Thyroid gland (tissue), 4 donors: ENCODE measurements at regions not wholly inside any gene's neighbourhood (a gene's known extent, or its start where the extent isn't known, plus 50 kb on each side); places are given as distances from the start of the nearest gene placed in this dataset.

Experiments used
- POLR2A ChIP-seq, 2 donors: fragments of 450-650 bp; IDR thresholded peaks; one replicate each; pipeline ENCODE4 v1.6.1; 2017; ENCODE audit warnings: antibody characterized with exemption in 2 of 2, mild to moderate bottlenecking in 2 of 2, moderate library complexity in 1 of 2
- TF ChIP-seq, protein P1 (sequence below), 6 experiments: fragments of 200-600 bp in 3 of 6; fragments of 450-650 bp in 3 of 6; sonication (generic) in 3 of 6; IDR thresholded peaks; one replicate each; pipeline ENCODE4 v1.5.1; 2016 to 2019; ENCODE audit warnings: antibody characterized with exemption in 6 of 6, mild to moderate bottlenecking in 2 of 6, inconsistent platforms in 1 of 6, moderate library complexity in 1 of 6

DNA sequence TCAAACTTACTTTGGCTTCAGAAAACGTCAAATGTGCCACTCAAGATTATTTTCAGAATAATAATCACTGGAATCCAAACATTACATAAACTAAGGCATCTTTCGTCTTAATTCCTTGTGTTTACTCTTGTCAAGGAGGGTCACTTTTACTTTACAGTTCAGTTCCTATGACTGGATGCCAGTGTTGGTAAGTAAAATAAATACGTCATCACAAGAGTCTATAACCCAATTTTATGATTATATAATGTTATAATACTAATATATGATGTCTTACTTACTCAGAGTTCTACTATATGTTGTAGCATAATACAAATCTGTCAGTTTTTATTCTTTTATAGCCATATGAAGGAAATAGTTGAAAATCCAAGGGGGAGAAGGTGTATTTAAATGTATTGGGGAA, 123.8 kb downstream of the GPR85 start:
- TF ChIP-seq POLR2A (IDR thresholded peaks at IDR 0.05), result no peak
- TF ChIP-seq, protein P1, sequence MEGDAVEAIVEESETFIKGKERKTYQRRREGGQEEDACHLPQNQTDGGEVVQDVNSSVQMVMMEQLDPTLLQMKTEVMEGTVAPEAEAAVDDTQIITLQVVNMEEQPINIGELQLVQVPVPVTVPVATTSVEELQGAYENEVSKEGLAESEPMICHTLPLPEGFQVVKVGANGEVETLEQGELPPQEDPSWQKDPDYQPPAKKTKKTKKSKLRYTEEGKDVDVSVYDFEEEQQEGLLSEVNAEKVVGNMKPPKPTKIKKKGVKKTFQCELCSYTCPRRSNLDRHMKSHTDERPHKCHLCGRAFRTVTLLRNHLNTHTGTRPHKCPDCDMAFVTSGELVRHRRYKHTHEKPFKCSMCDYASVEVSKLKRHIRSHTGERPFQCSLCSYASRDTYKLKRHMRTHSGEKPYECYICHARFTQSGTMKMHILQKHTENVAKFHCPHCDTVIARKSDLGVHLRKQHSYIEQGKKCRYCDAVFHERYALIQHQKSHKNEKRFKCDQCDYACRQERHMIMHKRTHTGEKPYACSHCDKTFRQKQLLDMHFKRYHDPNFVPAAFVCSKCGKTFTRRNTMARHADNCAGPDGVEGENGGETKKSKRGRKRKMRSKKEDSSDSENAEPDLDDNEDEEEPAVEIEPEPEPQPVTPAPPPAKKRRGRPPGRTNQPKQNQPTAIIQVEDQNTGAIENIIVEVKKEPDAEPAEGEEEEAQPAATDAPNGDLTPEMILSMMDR (IDR thresholded peaks at IDR 0.05), result no peak
